Vagina (tissue), 2 donors: ENCODE measurements at regions not wholly inside any gene's neighbourhood (a gene's known extent, or its start where the extent isn't known, plus 50 kb on each side); places are given as distances from the start of the nearest gene placed in this dataset.

Experiments used
- DNase-seq, 2 donors: peaks; one replicate each; pipeline ENCODE4 v3.0.0-alpha.2; 2017; ENCODE audit errors: extremely low spot score in 2 of 2
- H3K27ac ChIP-seq: fragments of 200-600 bp; sonication (generic); one replicate; pipeline ENCODE4 v1.5.1; 2019
- H3K27me3 ChIP-seq: fragments of 200-600 bp; sonication (generic); one replicate; pipeline ENCODE4 v1.5.1; 2019
- H3K36me3 ChIP-seq, 2 donors: fragments of 200-600 bp; sonication (generic); one replicate each; pipeline ENCODE4 v1.5.1; 2017 to 2019
- H3K4me1 ChIP-seq: fragments of 200-600 bp; sonication (generic); one replicate; pipeline ENCODE4 v1.5.1; 2019
- H3K4me3 ChIP-seq, 2 donors: fragments of 200-600 bp; sonication (generic); 1 replicate in 1 of 2; 2 replicates in 1 of 2; pipeline ENCODE4 v1.5.1; 2016 to 2019
- H3K9me3 ChIP-seq: fragments of 200-600 bp; sonication (generic); one replicate; pipeline ENCODE4 v1.5.1; 2019
- CTCF ChIP-seq, 3 experiments: fragments of 450-650 bp in 2 of 3; fragments of 200-600 bp in 1 of 3; sonication (generic) in 1 of 3; IDR thresholded peaks; one replicate each; pipeline ENCODE4 v1.5.1; 2017 to 2019; ENCODE audit warnings: antibody characterized with exemption in 3 of 3, mild to moderate bottlenecking in 2 of 3, moderate library complexity in 2 of 3
- POLR2A ChIP-seq, 2 donors: fragments of 450-650 bp; IDR thresholded peaks; one replicate each; pipeline ENCODE4 v1.6.1; 2017; ENCODE audit warnings: antibody characterized with exemption in 2 of 2, mild to moderate bottlenecking in 2 of 2, moderate library complexity in 2 of 2
- POLR2AphosphoS5 ChIP-seq, 2 donors: sonication (generic); formaldehyde crosslinking; IDR thresholded peaks; one replicate each; pipeline ENCODE4 v1.9.0; 2017; ENCODE audit warnings: antibody characterized with exemption in 2 of 2, mild to moderate bottlenecking in 2 of 2, low read depth in 1 of 2; ENCODE audit not compliant: insufficient read depth in 1 of 2
- intact Hi-C: fragments of 100-400 bp; cut with DNase I; formaldehyde crosslinking; loops from one replicate; pipeline ENCODE4 v1.15.1; 2023

- no peak for DNase-seq
- no peak overlapping the region for H3K4me3 ChIP-seq
- no peak overlapping the region for H3K27ac ChIP-seq
- TF ChIP-seq POLR2AphosphoS5 (IDR thresholded peaks at IDR 0.05; ENCODE audit: insufficient read depth in 1 of 2, low read depth in 1 of 2): no peak
- no peak for TF ChIP-seq CTCF (IDR thresholded peaks at IDR 0.05)
- intact Hi-C loops: no loop called here
- H3K9me3 ChIP-seq: no peaks in the 10 kb centered on the region
- no peaks in the 10 kb centered on the region for H3K36me3 ChIP-seq
- no peaks in the 10 kb centered on the region for H3K4me1 ChIP-seq
- no peaks in the 10 kb centered on the region for H3K27me3 ChIP-seq
Measured at GRCh38 chr14:56000846-56001245, 117.4 kb upstream of the PELI2 start.

GRCh38 chr14:56002342-56002741 is 115.9 kb upstream of the PELI2 start:
- Histone ChIP-seq H3K4me1 (no peaks in the 10 kb centered on the region), H3K4me3 (no peak overlapping the region), H3K27ac (no peak overlapping the region), H3K36me3 (no peaks in the 10 kb centered on the region), H3K27me3 (no peaks in the 10 kb centered on the region), H3K9me3 (no peaks in the 10 kb centered on the region)
- TF ChIP-seq POLR2A (IDR thresholded peaks at IDR 0.05) (no peak), POLR2AphosphoS5 (IDR thresholded peaks at IDR 0.05; ENCODE audit: insufficient read depth in 1 of 2, low read depth in 1 of 2) (no peak), CTCF (IDR thresholded peaks at IDR 0.05) (no peak)
- intact Hi-C loops: no loop called here
- no peak for DNase-seq

GRCh38 chr14:56002876-56003625 is 115.2 kb upstream of the PELI2 start:
- no peak for DNase-seq
- Histone ChIP-seq H3K27me3 (no peaks in the 10 kb centered on the region), H3K9me3 (no peaks in the 10 kb centered on the region), H3K27ac (no peak overlapping the region), H3K4me1 (no peaks in the 10 kb centered on the region), H3K4me3 (no peak overlapping the region), H3K36me3 (no peaks in the 10 kb centered on the region)
- intact Hi-C loops: no loop called here
- no peak for TF ChIP-seq POLR2A (IDR thresholded peaks at IDR 0.05)

- Histone ChIP-seq H3K9me3 (no peaks in the 10 kb centered on the region), H3K4me1 (no peaks in the 10 kb centered on the region), H3K4me3 (no peak overlapping the region), H3K27ac (peak overlapping the region; percentile 49), H3K36me3 (no peaks in the 10 kb centered on the region), H3K27me3 (no peaks in the 10 kb centered on the region)
- DNase-seq: no peak
- intact Hi-C loops: no loop called here
- TF ChIP-seq CTCF (IDR thresholded peaks at IDR 0.05): no peak
Measured at GRCh38 chr14:56004323-56004722, 113.9 kb upstream of the PELI2 start.

- Histone ChIP-seq H3K4me1 (no peaks in the 10 kb centered on the region), H3K27me3 (no peaks in the 10 kb centered on the region), H3K9me3 (no peaks in the 10 kb centered on the region), H3K27ac (peak overlapping the region; percentile 49), H3K4me3 (peak overlapping the region; percentile 25 to 28), H3K36me3 (no peaks in the 10 kb centered on the region)
- TF ChIP-seq POLR2A (IDR thresholded peaks at IDR 0.05) (no peak), POLR2AphosphoS5 (IDR thresholded peaks at IDR 0.05; ENCODE audit: insufficient read depth in 1 of 2, low read depth in 1 of 2) (no peak), CTCF (IDR thresholded peaks at IDR 0.05) (no peak)
- DNase-seq: no peak
- intact Hi-C loops: no loop called here
Measured at GRCh38 chr14:56004786-56005185, 113.4 kb upstream of the PELI2 start.
